Body of pancreas (tissue), 4 donors: ENCODE measurements at regions not wholly inside any gene's neighbourhood (a gene's known extent, or its start where the extent isn't known, plus 50 kb on each side); places are given as distances from the start of the nearest gene placed in this dataset.

Source experiments
- ATAC-seq: fragments of 150-250 bp; one replicate; pipeline ENCODE4 v1.9.1; 2016
- DNase-seq, 4 donors: peaks; one replicate each; pipeline ENCODE4 v3.0.0-alpha.2; 2019
- H3K27ac ChIP-seq, 4 donors: fragments of 200-600 bp; sonication (generic); 1 replicate in 3 of 4; 2 replicates in 1 of 4; pipeline versions ENCODE4 v1.5.1 to v1.6.1; 2016 to 2019; ENCODE audit warnings: mild to moderate bottlenecking in 1 of 4, mixed read lengths in 1 of 4, moderate library complexity in 1 of 4
- H3K27me3 ChIP-seq, 2 donors: fragments of 200-600 bp; sonication (generic); one replicate each; pipeline ENCODE4 v1.6.0; 2016; ENCODE audit warnings: mild to moderate bottlenecking in 1 of 2
- H3K36me3 ChIP-seq, 2 donors: fragments of 200-600 bp; sonication (generic); replicated peaks in 1 of 2; 2 replicates each; pipeline ENCODE4 v1.5.1; 2016; ENCODE audit warnings: low read depth in 2 of 2; ENCODE audit not compliant: insufficient read depth in 1 of 2
- H3K4me1 ChIP-seq: fragments of 200-600 bp; sonication (generic); one replicate; pipeline ENCODE4 v1.6.0; 2016
- H3K4me3 ChIP-seq, 2 donors: fragments of 200-600 bp; sonication (generic); 1 replicate in 1 of 2; 2 replicates in 1 of 2; pipeline ENCODE4 v1.5.1; 2016 to 2019
- H3K9me3 ChIP-seq, 3 donors: fragments of 200-600 bp; sonication (generic); 1 replicate in 2 of 3; 2 replicates in 1 of 3; pipeline ENCODE4 v1.5.1; 2016
- POLR2A ChIP-seq, 3 donors: fragments of 450-650 bp; IDR thresholded peaks; one replicate each; pipeline ENCODE4 v1.6.1; 2016; ENCODE audit warnings: antibody characterized with exemption in 3 of 3, mild to moderate bottlenecking in 2 of 3
- WGBS, 2 donors: methylation state at CpG; one replicate each; pipeline ENCODE4 v1.1.5; 2017; 5-methylcytosine and 5-hydroxymethylcytosine counted together
- intact Hi-C: fragments of 100-400 bp; cut with DNase I; formaldehyde crosslinking; loops from one replicate; pipeline ENCODE4 v1.15.1; 2023
- TF ChIP-seq, protein P1 (sequence below), 7 experiments: fragments of 450-650 bp in 4 of 7; fragments of 200-600 bp in 3 of 7; sonication (generic) in 3 of 7; IDR thresholded peaks; one replicate each; pipeline ENCODE4 v1.5.1; 2016 to 2019; ENCODE audit warnings: antibody characterized with exemption in 7 of 7

DNA sequence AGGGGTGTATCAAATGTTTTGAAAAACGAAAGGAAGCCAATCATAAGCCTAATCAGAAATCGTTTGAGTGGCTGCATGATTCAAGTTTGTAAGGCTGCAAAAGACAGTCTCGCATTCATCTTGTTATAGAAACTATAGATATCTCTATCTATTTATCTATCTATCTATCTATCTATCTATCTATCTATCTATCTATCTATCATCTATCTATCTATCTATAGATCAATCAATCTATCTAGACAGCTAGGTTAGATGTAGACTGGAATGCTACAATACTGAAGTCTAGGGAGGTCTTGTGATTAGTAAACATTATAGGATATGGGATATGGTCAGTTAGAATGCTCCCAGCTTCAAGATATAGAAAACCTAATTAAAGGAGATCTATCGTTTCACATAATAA lies 52.2 kb upstream of the BTG1 start:
- intact Hi-C loops, result no loop called here
- ATAC-seq, result no peak

DNA sequence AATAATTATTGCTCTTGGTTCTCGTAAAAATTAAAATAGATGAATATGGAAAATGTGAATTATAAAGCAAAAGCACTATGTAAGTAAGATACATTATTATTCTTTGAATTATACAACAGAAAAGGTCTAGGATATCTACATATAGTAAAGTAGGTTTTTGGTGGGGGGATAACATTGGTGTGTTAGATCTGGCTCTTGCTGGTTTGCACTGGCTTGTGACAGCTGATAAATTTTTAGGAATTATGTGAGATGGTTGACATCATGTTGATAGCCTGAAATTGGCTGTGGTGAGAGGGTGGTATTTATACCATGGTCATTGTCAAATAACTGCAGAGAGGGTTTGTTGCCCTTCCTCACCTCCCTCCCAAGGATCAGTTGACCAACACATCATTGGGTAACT lies 50.7 kb upstream of the BTG1 start:
- WGBS, 2 donors, result 93 to 96% methylated on average over 1 of the region's 1 CpG
- intact Hi-C loops, result no loop called here
- Histone ChIP-seq H3K4me1 (no peaks in the 10 kb centered on the region), H3K4me3 (no peak overlapping the region), H3K27me3 (no peaks in the 10 kb centered on the region), H3K36me3 (no peaks in the 10 kb centered on the region), H3K9me3 (no peaks in the 10 kb centered on the region), H3K27ac (no peak overlapping the region)
- TF ChIP-seq POLR2A (IDR thresholded peaks at IDR 0.05), result no peak
- TF ChIP-seq, protein P1, sequence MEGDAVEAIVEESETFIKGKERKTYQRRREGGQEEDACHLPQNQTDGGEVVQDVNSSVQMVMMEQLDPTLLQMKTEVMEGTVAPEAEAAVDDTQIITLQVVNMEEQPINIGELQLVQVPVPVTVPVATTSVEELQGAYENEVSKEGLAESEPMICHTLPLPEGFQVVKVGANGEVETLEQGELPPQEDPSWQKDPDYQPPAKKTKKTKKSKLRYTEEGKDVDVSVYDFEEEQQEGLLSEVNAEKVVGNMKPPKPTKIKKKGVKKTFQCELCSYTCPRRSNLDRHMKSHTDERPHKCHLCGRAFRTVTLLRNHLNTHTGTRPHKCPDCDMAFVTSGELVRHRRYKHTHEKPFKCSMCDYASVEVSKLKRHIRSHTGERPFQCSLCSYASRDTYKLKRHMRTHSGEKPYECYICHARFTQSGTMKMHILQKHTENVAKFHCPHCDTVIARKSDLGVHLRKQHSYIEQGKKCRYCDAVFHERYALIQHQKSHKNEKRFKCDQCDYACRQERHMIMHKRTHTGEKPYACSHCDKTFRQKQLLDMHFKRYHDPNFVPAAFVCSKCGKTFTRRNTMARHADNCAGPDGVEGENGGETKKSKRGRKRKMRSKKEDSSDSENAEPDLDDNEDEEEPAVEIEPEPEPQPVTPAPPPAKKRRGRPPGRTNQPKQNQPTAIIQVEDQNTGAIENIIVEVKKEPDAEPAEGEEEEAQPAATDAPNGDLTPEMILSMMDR (IDR thresholded peaks at IDR 0.05), result no peak
- no peak for ATAC-seq
- DNase-seq, result no peak

More for the DNA sequence above, 52.2 kb upstream of the BTG1 start:
- H3K36me3 ChIP-seq, result no peaks in the 10 kb centered on the region
- no peak overlapping the region for H3K4me3 ChIP-seq
- DNase-seq, result no peak
- H3K27me3 ChIP-seq, result no peaks in the 10 kb centered on the region
- 82 to 85% methylated on average over 4 of the region's 4 CpGs for WGBS, 2 donors
- TF ChIP-seq POLR2A (IDR thresholded peaks at IDR 0.05), result no peak
- TF ChIP-seq, protein P1 (IDR thresholded peaks at IDR 0.05), result no peak
- no peak overlapping the region for H3K27ac ChIP-seq
- H3K9me3 ChIP-seq, result no peaks in the 10 kb centered on the region
- H3K4me1 ChIP-seq, result no peaks in the 10 kb centered on the region
